Superior temporal gyrus (tissue), 1 donor: ENCODE measurements at regions not wholly inside any gene's neighbourhood (a gene's known extent, or its start where the extent isn't known, plus 50 kb on each side); places are given as distances from the start of the nearest gene placed in this dataset.
"Not testable (repeated sequence)": the region's sequence is repeated elsewhere in the genome, so short reads cannot be mapped to it uniquely, and the experiment has no call there.

Experiments used
- DNase-seq: peaks from one replicate; pipeline ENCODE4 v3.0.0-alpha.2; 2016; ENCODE audit errors: extremely low spot score

- no peak for DNase-seq
These were observed 319.7 kb downstream of the ADGRD1 start for GRCh38 chr12:131273291-131273845.

GRCh38 chr12:131274061-131274460 lies 320.4 kb downstream of the ADGRD1 start:
- no peak for DNase-seq

- DNase-seq = no peak
These were observed 321.2 kb downstream of the ADGRD1 start for GRCh38 chr12:131274906-131275305.

DNA sequence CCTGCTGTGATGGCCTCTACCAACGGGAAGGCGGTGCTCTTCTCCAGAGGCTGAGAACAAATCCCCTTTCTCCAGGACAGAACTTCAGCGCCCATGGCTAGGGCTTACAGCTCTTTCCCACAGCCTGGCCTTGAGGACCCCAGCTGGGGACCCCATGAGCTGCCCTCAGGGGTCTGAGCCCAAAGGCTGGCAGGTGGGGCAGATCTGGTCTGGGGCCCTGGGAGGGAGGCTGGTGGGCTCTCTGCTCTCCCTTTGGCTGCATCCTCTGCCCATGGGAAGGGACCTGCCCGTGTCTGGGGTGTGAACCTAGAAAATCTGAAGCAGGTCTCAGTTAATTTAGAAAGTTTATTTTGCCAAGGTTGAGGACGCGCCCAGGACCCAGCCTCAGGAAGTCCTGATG lies 322.1 kb downstream of the ADGRD1 start:
- no peak for DNase-seq

DNA sequence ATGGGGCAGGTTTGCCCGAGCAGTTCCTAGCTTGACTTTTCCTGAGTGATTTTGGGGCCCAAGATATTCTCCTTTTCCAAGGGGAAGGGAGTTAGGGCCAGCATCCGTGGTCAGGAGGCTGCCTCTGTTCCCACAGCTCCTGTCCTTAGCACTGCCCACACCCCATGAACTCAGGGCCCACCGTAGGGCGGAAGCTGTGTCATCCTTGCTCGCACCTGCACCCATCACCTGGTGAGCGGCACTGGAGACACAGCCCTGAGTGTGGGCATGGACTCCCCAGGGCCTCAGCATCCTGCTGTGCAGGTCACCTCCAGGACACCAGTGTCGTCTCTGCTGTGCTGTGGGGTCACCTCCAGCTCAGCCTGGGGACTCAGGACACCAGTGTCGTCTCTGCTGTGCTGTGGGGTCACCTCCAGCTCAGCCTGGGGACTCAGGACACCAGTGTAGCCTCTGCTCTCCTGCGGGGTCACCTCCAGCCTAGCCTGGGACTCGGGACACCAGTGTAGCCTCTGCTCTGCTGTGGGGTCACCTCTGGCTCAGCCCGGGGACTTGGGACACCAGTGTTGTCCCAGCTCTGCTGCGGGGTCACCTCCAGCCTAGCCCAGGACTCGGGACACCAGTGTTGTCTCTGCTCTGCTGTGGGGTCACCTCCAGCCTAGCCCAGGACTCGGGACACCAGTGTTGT lies 322.9 kb downstream of the ADGRD1 start:
- no peak for DNase-seq

DNA sequence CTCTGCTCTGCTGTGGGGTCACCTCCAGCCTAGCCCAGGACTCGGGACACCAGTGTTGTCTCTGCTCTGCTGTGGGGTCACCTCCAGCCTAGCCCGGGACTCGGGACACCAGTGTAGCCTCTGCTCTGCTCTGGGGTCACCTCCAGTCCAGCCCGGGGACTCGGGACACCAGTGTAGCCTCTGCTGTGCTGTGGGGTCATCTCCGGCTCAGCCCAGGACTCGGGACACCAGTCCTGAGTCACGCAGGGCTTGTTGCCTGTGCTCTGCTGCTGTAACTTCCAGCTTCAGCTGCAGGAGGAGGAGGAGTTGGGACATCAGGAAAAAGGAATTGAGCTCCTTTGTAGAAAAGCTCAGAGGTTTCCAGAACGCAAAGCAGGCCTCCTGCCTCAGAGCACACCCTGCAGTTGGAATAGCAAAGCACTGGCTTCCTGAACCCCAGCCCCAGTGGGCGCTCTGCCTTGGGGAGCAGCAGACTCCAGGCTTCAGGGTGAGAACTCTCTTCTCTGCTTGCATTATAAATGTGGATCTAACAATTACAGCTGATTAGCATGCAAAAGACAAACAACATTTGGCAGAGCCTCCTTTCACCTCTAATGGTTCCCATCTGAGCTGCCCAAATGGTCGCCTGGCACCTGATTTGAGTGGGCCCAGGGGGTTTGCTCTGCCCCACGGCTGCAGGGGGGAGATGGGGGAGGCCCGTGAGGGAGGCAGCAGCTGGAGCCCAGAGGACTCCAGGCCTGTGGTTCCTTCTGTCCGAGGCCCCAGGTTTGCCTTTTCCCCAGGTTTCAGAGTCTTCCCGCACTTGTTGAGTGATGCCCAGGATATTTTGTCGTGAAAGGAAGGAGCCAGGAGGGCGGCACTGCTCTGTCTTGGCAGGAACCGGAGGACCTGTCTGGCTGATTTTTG lies 323.7 kb downstream of the ADGRD1 start:
- not testable (repeated sequence) for DNase-seq

DNA sequence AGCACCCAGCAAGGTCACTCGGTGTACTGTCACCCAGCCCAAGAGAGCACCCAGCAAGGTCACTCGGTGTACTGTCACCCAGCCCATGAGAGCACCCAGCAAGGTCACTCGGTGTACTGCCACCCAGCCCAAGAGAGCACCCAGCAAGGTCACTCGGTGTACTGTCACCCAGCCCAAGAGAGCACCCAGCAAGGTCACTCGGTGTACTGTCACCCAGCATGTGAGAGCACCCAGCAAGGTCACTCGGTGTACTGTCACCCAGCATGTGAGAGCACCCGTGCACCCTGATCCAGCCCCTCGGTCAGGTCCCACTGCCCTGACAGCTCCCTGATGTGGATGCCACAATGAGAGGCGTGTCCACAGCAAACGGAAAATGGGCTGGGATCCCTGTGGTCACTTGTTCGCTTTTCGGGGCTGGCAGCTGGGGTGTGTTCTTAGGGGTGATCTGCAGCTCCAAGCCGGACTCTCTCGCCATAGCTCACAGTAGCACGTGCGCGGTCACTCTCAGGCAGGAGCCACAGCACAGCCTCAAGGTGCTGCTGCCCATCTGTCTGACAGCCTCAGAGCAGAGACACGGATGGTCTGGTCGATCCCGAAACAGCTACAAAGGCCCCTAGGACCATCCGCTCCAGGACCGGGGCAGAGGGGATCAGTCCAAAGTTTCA lies 324.9 kb downstream of the ADGRD1 start:
- not testable (repeated sequence) for DNase-seq

DNA sequence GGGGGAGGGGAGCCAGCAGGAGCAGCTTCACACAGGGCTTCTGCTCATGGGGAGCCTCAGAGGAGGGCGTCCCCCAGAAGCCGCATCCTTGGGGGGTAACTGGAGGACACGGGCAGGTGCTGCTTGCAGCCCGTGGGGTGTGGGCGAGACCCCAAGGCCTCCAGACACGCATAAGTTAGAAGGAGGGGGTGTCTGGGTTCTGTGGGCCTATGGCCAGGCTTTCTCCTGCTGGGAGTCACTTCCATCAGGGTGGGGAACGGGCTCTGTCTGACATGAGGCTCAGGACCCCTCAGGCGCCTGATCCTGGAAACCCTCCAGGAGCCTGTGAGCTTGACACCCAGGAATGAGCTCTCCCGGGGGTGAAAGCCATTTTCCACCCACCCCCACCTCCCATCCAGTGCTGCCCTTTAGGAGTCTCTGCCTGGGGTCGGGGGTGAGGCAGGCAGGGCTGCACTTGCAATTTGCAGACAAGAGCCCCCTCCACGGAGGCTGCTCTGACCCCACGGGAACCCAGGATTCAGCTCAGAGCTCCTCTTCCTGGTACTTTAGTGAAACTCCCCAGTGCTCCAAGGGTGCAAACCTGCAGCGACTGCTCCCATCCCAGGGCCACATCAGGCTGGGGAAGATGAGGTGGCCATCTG lies 325.7 kb downstream of the ADGRD1 start:
- no peak for DNase-seq

DNA sequence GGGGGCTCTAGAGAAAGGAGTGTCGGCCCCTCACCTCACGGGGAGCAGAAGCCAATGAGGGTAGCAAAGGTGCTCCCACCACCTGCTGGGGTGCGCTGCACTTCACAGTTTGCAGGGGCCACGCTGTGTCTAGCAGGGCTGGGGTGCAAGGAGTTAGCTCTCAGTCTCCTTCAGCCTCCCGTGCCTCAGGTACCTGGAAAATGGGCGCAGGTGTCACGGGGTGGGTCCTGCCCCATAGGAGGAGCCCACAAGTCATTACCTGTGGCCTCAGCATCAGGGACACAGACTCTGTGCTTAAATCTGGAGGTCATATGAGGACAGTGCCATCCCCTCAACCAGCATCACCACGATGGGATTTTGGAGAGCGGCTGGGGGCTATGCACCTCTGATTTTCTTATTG lies 326.7 kb downstream of the ADGRD1 start:
- DNase-seq = no peak

- DNase-seq = no peak
These were observed 327.3 kb downstream of the ADGRD1 start for GRCh38 chr12:131281016-131281415.

DNA sequence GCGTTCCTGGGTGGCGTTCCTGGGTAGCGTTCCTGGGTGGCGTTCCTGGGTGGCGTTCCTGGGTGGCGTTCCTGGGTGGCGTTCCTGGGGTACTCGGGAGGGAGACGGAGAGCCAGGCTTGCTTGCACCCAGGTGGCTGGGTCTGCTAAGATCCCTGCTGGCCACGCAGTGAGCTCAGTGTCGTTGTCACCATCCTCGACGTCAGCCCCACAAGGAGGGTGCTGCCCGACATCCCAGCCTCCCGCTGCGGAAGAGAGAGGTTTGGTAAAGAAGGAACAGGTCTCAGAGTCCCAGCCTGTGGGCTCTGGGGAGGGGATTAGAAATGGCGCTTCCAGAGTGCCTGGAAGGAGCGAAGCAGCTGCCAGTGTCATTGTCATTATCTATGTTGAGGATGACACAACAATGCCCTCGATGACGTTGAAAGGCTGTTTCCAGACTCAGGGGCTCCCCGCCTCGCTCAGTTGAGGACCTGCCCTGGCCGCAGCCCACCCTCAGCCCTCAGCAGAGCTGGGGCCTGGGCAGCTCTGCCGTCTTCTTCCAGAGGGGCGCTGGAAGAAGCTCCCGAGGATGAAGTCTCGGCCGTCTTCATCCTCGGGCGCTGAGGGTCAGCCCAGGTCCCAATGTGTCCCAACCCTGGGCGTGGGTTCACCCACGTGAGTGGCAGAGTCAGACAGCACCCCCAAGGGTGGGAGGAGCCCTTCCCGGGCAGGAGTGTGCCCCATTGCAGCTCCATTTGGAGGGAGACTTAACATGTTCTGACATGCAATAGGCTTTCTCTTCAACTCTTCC lies 328.8 kb downstream of the ADGRD1 start:
- no peak for DNase-seq

GRCh38 chr12:131283191-131283861 lies 329.6 kb downstream of the ADGRD1 start:
- DNase-seq = no peak

DNA sequence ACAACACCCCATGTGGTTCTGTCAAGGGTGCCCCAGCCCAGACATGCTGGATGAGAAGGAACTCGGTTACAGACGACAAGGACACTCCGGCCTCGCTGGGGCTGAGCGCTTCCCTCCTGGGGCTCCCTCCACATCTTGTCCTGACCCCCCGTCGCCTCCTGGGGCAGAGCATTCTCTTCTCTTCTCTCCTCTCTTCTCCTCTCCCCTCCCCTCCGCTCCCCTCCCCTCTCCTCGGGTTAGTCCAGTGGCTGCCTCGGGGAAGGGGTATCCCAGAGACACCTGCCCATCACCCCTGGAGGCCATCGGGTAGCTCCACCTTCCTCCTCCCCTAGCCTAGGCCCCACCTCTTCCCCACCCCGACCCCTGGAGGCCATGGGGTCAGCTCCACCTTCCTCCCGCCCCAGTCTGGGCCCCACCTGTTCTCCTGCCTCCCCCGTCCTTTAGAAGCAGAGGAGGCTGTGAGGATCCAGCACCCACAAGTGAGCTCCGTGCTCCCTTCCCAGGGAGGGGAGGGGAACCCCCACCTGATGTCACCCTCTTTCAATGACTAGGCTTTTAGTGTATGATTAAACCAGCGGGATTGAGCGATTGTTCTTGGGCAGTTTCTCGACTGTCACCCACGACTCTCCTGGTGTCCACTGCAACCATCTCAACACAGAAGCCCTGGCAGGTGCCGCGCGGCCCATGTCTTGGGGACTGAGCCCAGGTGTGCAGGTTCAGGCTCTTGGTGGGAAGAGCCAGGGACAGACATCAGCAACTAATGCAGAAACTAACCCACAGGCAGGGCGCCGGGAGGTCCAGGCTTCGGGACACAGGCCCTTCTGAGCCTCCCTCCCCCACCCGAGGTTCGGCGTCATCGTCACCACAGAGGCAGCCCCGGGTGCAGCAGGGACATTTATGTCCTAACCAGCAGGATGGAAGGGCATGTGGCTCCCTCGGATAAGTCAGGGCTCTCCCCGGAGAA lies 330.4 kb downstream of the ADGRD1 start:
- not testable (repeated sequence) for DNase-seq

- DNase-seq = not testable (repeated sequence)
These were observed 331.5 kb downstream of the ADGRD1 start for GRCh38 chr12:131284954-131285904.

GRCh38 chr12:131285905-131286295 lies 332.2 kb downstream of the ADGRD1 start:
- not testable (repeated sequence) for DNase-seq

DNA sequence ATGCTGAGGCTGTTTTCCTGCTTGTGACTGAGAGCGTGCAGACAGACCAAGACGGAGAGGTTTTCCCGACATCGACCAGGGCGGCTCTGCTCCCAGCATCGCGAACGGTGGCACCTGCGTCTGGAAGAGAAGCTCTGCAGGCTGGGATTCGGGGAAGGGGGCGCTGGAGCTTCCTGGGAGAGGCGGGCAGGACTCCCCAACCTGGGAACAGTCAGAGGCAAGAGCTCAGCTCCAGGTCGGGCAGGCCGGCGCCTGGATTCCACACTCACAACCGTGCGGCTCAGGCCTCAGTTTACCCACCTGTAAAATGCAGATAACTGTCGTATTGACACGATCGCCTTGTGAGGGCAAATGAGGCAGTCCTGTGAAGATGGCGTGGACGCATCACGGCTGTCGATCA lies 332.6 kb downstream of the ADGRD1 start:
- DNase-seq = not testable (repeated sequence)

GRCh38 chr12:131287015-131287937 lies 333.6 kb downstream of the ADGRD1 start:
- DNase-seq = no peak
